HepG2 (cell line): ENCODE measurements at regions not wholly inside any gene's neighbourhood (a gene's known extent, or its start where the extent isn't known, plus 50 kb on each side); places are given as distances from the start of the nearest gene placed in this dataset.

Source experiments
- ATAC-seq: fragments of 200-7000 bp; cut with Tn5 transposase; 3 replicates; pipeline ENCODE4 v1.9.1; 2020; ENCODE audit warnings: mild to moderate bottlenecking, moderate library complexity
- BruUV-seq: library from RNA; stranded (reverse); fragments of 400-500 nt; replicated peaks from 2 replicates; lab custom pipeline; 2021; lab: Mats Ljungman, UMichigan
- CTCF ChIA-PET: fragments of 300-600 bp; formaldehyde crosslinking; extraction: SDS; loops from one replicate; lab custom pipeline; 2021; ENCODE audit warnings: low total read pairs, inconsistent platforms, low intra/inter-chr PET ratio; lab: Yijun Ruan, JAX
- POLR2A ChIA-PET: fragments of 350-600 bp; sonication (Branson Sonifier 250); formaldehyde crosslinking; loops from one replicate; lab custom pipeline; 2020; ENCODE audit warnings: antibody characterized with exemption, inconsistent platforms; lab: Yijun Ruan, JAX
- DNase-seq: peaks from one replicate; pipeline ENCODE4 v3.0.0-alpha.2; 2015; ENCODE audit warnings: low spot score
- FAIRE-seq: peaks from 3 replicates; lab custom pipeline; 2011; peaks lifted over from hg19 to GRCh38; lab: Jason Lieb, UNC
- H2AFZ ChIP-seq: one replicate; pipeline ENCODE4 v1.6.1; 2011; ENCODE audit warnings: low read length, inconsistent platforms
- H3K27ac ChIP-seq: fragments of 300-600 bp; 3 replicates; pipeline ENCODE4 v1.8.0; 2011; ENCODE audit warnings: mixed run types, mild to moderate bottlenecking, mixed read lengths, low read length, inconsistent platforms; ENCODE audit not compliant: insufficient read depth; ENCODE audit errors: extremely low read length
- H3K27me3 ChIP-seq, 2 experiments: fragments of 200-600 bp in 1 of 2; 2 replicates in 1 of 2; 3 replicates in 1 of 2; pipeline versions ENCODE4 v1.6.0 to v1.8.0; 2011; ENCODE audit warnings: low read length in 2 of 2, mild to moderate bottlenecking in 2 of 2, moderate library complexity in 2 of 2, inconsistent platforms in 1 of 2; ENCODE audit not compliant: insufficient read depth in 2 of 2, control insufficient read depth in 1 of 2
- H3K36me3 ChIP-seq, 2 experiments: fragments of 200-600 bp in 1 of 2; replicated peaks in 1 of 2; 2 replicates in 1 of 2; 3 replicates in 1 of 2; pipeline versions ENCODE4 v1.5.1 to v1.8.0; 2011; ENCODE audit warnings: low read length in 2 of 2, inconsistent platforms in 1 of 2; ENCODE audit not compliant: insufficient read depth in 2 of 2, control insufficient read depth in 1 of 2
- H3K4me1 ChIP-seq: 2 replicates; pipeline ENCODE4 v1.5.1; 2012; ENCODE audit warnings: low read length, inconsistent platforms; ENCODE audit not compliant: insufficient read depth
- H3K4me2 ChIP-seq: 2 replicates; pipeline ENCODE4 v1.6.0; 2011; ENCODE audit warnings: low read depth, low read length, inconsistent platforms
- H3K4me3 ChIP-seq, 3 experiments: fragments of 200-600 bp in 1 of 3; sonication (generic), shearing (Covaris generic) in 1 of 3; replicated peaks in 1 of 3; 2 replicates each; pipeline ENCODE4 v1.5.1; 2011 to 2016; ENCODE audit warnings: low read length in 3 of 3, inconsistent platforms in 2 of 3, low read depth in 2 of 3, mild to moderate bottlenecking in 2 of 3, control low read depth in 1 of 3, mixed read lengths in 1 of 3; ENCODE audit not compliant: insufficient read depth in 1 of 3
- H3K79me2 ChIP-seq: one replicate; pipeline ENCODE4 v1.6.1; 2011; ENCODE audit warnings: low read length, inconsistent platforms; ENCODE audit not compliant: insufficient read depth
- H3K9ac ChIP-seq: 2 replicates; pipeline ENCODE4 v1.6.0; 2011; ENCODE audit warnings: mild to moderate bottlenecking, low read depth, low read length, inconsistent platforms; ENCODE audit not compliant: insufficient read depth
- H3K9me3 ChIP-seq: 2 replicates; pipeline ENCODE4 v1.5.1; 2012; ENCODE audit warnings: mild to moderate bottlenecking, low read length
- H4K20me1 ChIP-seq: 2 replicates; pipeline ENCODE4 v1.6.0; 2011; ENCODE audit warnings: inconsistent platforms, mild to moderate bottlenecking, low read length, moderate library complexity; ENCODE audit not compliant: insufficient read depth
- ATM ChIP-seq: fragments of 450-650 bp; IDR thresholded peaks from 2 replicates; pipeline ENCODE4 v1.7.1; 2017; ENCODE audit warnings: mild to moderate bottlenecking, borderline replicate concordance
- BHLHE40 ChIP-seq: IDR thresholded peaks from 2 replicates; pipeline ENCODE4 v1.6.1; 2011; ENCODE audit warnings: low read length, improper control_type of control experiment
- FOXJ3 ChIP-seq: sonication (generic); formaldehyde crosslinking; IDR thresholded peaks from 2 replicates; pipeline ENCODE4 v1.4.0; 2020; ENCODE audit warnings: missing genetic modification reagents, mild to moderate bottlenecking, borderline replicate concordance
- GTF3A ChIP-seq: sonication (generic); formaldehyde crosslinking; conservative IDR thresholded peaks from 2 replicates; pipeline ENCODE4 v1.4.0; 2020; ENCODE audit warnings: mild to moderate bottlenecking, missing genetic modification reagents
- IKZF1 ChIP-seq: fragments of 450-650 bp; IDR thresholded peaks from 2 replicates; pipeline ENCODE4 v1.7.1; 2016
- KLF9 ChIP-seq: IDR thresholded peaks from 2 replicates; pipeline ENCODE4 v1.6.1; 2016; ENCODE audit warnings: low read depth
- LCORL ChIP-seq, 2 experiments: fragments of 450-650 bp in 1 of 2; sonication (generic) in 1 of 2; formaldehyde crosslinking in 1 of 2; IDR thresholded peaks; 2 replicates each; pipeline versions ENCODE4 v1.5.0 to v1.6.1; 2017 to 2020; ENCODE audit warnings: antibody characterized with exemption in 1 of 2, missing genetic modification reagents in 1 of 2
- MED1 ChIP-seq: sonication (generic); formaldehyde crosslinking; IDR thresholded peaks from 2 replicates; pipeline ENCODE4 v1.4.0; 2020; ENCODE audit warnings: missing genetic modification reagents
- MYPOP ChIP-seq: sonication (generic); formaldehyde crosslinking; IDR thresholded peaks from 2 replicates; pipeline ENCODE4 v1.8.1; 2023; ENCODE audit warnings: mild to moderate bottlenecking, moderate library complexity, missing genetic modification reagents
- PPARG ChIP-seq: conservative IDR thresholded peaks from 2 replicates; pipeline ENCODE4 v1.6.1; 2016; ENCODE audit warnings: missing biosample characterization, missing genetic modification reagents
- PRPF4 ChIP-seq: fragments of 200-400 bp; formaldehyde crosslinking; IDR thresholded peaks from 2 replicates; pipeline ENCODE4 v1.6.1; 2016; ENCODE audit warnings: low read length, low read depth; ENCODE audit not compliant: poor library complexity, severe bottlenecking
- SCMH1 ChIP-seq: sonication (generic); formaldehyde crosslinking; IDR thresholded peaks from 2 replicates; pipeline ENCODE4 v1.9.0; 2021; ENCODE audit warnings: missing genetic modification reagents, mild to moderate bottlenecking, borderline replicate concordance
- SKI ChIP-seq: fragments of 450-650 bp; IDR thresholded peaks from one replicate; pipeline ENCODE4 v1.6.1; 2018; ENCODE audit warnings: mild to moderate bottlenecking; ENCODE audit not compliant: partially characterized antibody
- SRSF9 ChIP-seq: fragments of 200-400 bp; formaldehyde crosslinking; IDR thresholded peaks from 2 replicates; pipeline ENCODE4 v1.6.1; 2018; ENCODE audit warnings: borderline replicate concordance, mild to moderate bottlenecking, low read depth, low read length; ENCODE audit not compliant: insufficient read depth, poor library complexity, severe bottlenecking
- TRIM24 ChIP-seq: sonication (generic); formaldehyde crosslinking; IDR thresholded peaks from 2 replicates; pipeline ENCODE4 v1.8.0; 2022; ENCODE audit warnings: mild to moderate bottlenecking, missing genetic modification reagents
- ZNF484 ChIP-seq: sonication (generic); formaldehyde crosslinking; IDR thresholded peaks from 2 replicates; pipeline ENCODE4 v1.5.1; 2020; ENCODE audit warnings: mild to moderate bottlenecking, low read depth, missing genetic modification reagents, borderline replicate concordance
- ZNF512 ChIP-seq: sonication (generic); formaldehyde crosslinking; IDR thresholded peaks from 2 replicates; pipeline ENCODE4 v1.4.0; 2020; ENCODE audit warnings: mild to moderate bottlenecking, missing genetic modification reagents
- ZNF850 ChIP-seq: sonication (generic); formaldehyde crosslinking; conservative IDR thresholded peaks from 2 replicates; pipeline ENCODE4 v1.9.0; 2021; ENCODE audit warnings: mild to moderate bottlenecking, missing genetic modification reagents
- in situ Hi-C: cut with HindIII; loops from 2 replicates; pipeline ENCODE4 v1.10.0; 2017; ENCODE audit warnings: low pct_unique_long_range_greater_than_20kb; ENCODE audit not compliant: extremely low pct_ligation_motif_present
- intact Hi-C: fragments of 100-400 bp; cut with micrococcal nuclease; formaldehyde crosslinking; loops from one replicate; pipeline ENCODE4 v1.10.0; 2022; ENCODE audit not compliant: unreplicated experiment

GRCh38 chr5:130321931-130322330, 417.7 kb downstream of the CHSY3 start:
- no peaks in the 10 kb centered on the region for H3K4me1 ChIP-seq
- H3K79me2 ChIP-seq: no peaks in the 10 kb centered on the region
- no peak overlapping the region for H3K27ac ChIP-seq
- no peak for FAIRE-seq
- in situ Hi-C loops: no loop called here
- no peaks in the 10 kb centered on the region for H4K20me1 ChIP-seq
- no peak overlapping the region for H3K9ac ChIP-seq
- intact Hi-C loops: no loop called here
- H3K27me3 ChIP-seq: no peaks in the 10 kb centered on the region
- POLR2A ChIA-PET: no interaction called here
- H3K9me3 ChIP-seq: peaks cover 37% of the 10 kb centered on the region
- H3K4me3 ChIP-seq: no peak overlapping the region
- no TSS peak for BruUV-seq
- no peak for DNase-seq
- H3K4me2 ChIP-seq: no peak overlapping the region
- CTCF ChIA-PET: no interaction called here
- no peak overlapping the region for H2AFZ ChIP-seq
- TF ChIP-seq KLF9 (CRISPR knock-in tag) (no peak), MYPOP (no peak), BHLHE40 (no peak), PPARG (CRISPR knock-in tag) (no peak), ZNF850 (CRISPR knock-in tag) (no peak), SCMH1 (CRISPR knock-in tag) (no peak), PRPF4 (no peak), SRSF9 (no peak), ATM (no peak), FOXJ3 (CRISPR knock-in tag) (no peak), TRIM24 (CRISPR knock-in tag) (no peak), MED1 (CRISPR knock-in tag) (no peak), ZNF512 (CRISPR knock-in tag) (no peak), SKI (no peak), IKZF1 (no peak), LCORL (IDR thresholded peaks at IDR 0.05) (no peak), LCORL (CRISPR knock-in tag; IDR thresholded peaks at IDR 0.05) (no peak), ZNF484 (CRISPR knock-in tag) (no peak), GTF3A (no peak)
- H3K36me3 ChIP-seq: no peaks in the 10 kb centered on the region
- ATAC-seq: no peak
